Thymus (tissue), 11 donors: ENCODE measurements at regions not wholly inside any gene's neighbourhood (a gene's known extent, or its start where the extent isn't known, plus 50 kb on each side); places are given as distances from the start of the nearest gene placed in this dataset.
"Not testable (repeated sequence)": the region's sequence is repeated elsewhere in the genome, so short reads cannot be mapped to it uniquely, and the experiment has no call there.

ENCODE experiments used
- DNase-seq, 9 donors: peaks; one replicate each; pipeline ENCODE4 v3.0.0-alpha.2; 2013; ENCODE audit warnings: low spot score in 9 of 9, low read depth in 6 of 9, missing footprints in 1 of 9
- H3K27ac ChIP-seq, 2 donors: one replicate each; pipeline ENCODE4 v1.5.1; 2013; ENCODE audit warnings: control low read depth in 1 of 2, low read depth in 1 of 2, low read length in 1 of 2, mild to moderate bottlenecking in 1 of 2, moderate library complexity in 1 of 2
- H3K27me3 ChIP-seq, 2 donors: one replicate each; pipeline ENCODE4 v1.5.1; 2013; ENCODE audit warnings: low read length in 1 of 2; ENCODE audit not compliant: control insufficient read depth in 2 of 2, insufficient read depth in 1 of 2
- H3K36me3 ChIP-seq, 2 donors: one replicate each; pipeline ENCODE4 v1.5.1; 2013; ENCODE audit warnings: low read length in 1 of 2, mild to moderate bottlenecking in 1 of 2, moderate library complexity in 1 of 2; ENCODE audit not compliant: control insufficient read depth in 2 of 2, insufficient read depth in 2 of 2
- H3K4me1 ChIP-seq, 2 donors: one replicate each; pipeline ENCODE4 v1.5.1; 2013; ENCODE audit warnings: low read length in 2 of 2; ENCODE audit not compliant: control insufficient read depth in 2 of 2, insufficient read depth in 2 of 2
- H3K4me3 ChIP-seq, 2 donors: one replicate each; pipeline ENCODE4 v1.5.1; 2013; ENCODE audit warnings: low read length in 2 of 2, control low read depth in 1 of 2, mild to moderate bottlenecking in 1 of 2
- H3K9me3 ChIP-seq, 2 donors: one replicate each; pipeline ENCODE4 v1.5.1; 2013; ENCODE audit warnings: low read length in 1 of 2, mild to moderate bottlenecking in 1 of 2; ENCODE audit not compliant: control insufficient read depth in 2 of 2, insufficient read depth in 1 of 2
- WGBS: extraction: QIAGEN DNeasy Blood & Tissue Kit; methylation state at CpG from one replicate; pipeline ENCODE4 v1.1.7; 2013; 5-methylcytosine and 5-hydroxymethylcytosine counted together
- donor health status: healthy.

GRCh38 chr6:86478316-86478715 lies 459.0 kb upstream of the HTR1E start:
- H3K9me3 ChIP-seq = peaks cover 0 to 13% of the 10 kb centered on the region in 2 donors
- not testable (repeated sequence) for H3K27ac ChIP-seq, H3K36me3 ChIP-seq, H3K27me3 ChIP-seq, H3K4me1 ChIP-seq, H3K4me3 ChIP-seq, DNase-seq
- WGBS = 93% methylated on average over 10 of the region's 10 CpGs

DNA sequence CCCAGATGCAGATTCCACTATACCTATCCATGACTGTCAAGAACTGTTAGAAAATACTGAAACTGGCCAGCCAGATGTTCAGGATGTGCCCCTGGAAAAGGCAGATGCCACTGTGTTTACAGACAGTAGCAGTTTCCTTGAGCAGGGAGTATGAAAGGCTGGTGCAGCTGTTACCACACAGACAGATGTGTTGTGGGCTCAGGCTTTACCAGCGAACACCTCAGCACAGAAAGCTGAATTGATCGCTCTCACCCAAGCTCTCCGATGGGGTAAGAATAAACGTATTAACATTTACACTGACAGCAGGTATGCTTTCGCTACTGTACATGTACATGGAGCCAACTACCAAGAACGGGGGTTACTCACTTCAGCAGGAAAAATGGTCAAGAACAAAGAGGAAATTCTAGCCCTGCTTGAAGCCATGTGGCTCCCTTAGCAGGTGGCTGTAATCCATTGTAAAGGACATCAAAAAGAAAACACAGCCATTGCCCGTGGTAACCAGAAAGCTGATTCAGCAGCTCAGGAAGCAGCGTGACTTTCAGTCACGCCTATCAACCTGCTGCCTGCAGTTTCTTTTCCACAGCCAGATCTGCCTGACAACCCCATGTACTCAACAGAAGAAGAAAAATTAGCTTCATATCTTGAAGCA lies 459.7 kb upstream of the HTR1E start:
- no peak overlapping the region for H3K27ac ChIP-seq
- WGBS = 60% methylated on average over 9 of the region's 9 CpGs
- H3K36me3 ChIP-seq = no peaks in the 10 kb centered on the region
- DNase-seq = no peak
- H3K4me3 ChIP-seq = no peak overlapping the region
- no peaks in the 10 kb centered on the region for H3K27me3 ChIP-seq
- no peaks in the 10 kb centered on the region for H3K4me1 ChIP-seq
- peaks cover 0 to 13% of the 10 kb centered on the region in 2 donors for H3K9me3 ChIP-seq

GRCh38 chr6:86476311-86476710 lies 461.0 kb upstream of the HTR1E start:
- H3K27ac ChIP-seq = no peak overlapping the region
- no peaks in the 10 kb centered on the region for H3K4me1 ChIP-seq
- 87% methylated on average over 4 of the region's 4 CpGs for WGBS
- no peaks in the 10 kb centered on the region for H3K36me3 ChIP-seq
- H3K27me3 ChIP-seq = no peaks in the 10 kb centered on the region
- DNase-seq = no peak
- peaks cover 0 to 13% of the 10 kb centered on the region in 2 donors for H3K9me3 ChIP-seq
- H3K4me3 ChIP-seq = no peak overlapping the region

DNA sequence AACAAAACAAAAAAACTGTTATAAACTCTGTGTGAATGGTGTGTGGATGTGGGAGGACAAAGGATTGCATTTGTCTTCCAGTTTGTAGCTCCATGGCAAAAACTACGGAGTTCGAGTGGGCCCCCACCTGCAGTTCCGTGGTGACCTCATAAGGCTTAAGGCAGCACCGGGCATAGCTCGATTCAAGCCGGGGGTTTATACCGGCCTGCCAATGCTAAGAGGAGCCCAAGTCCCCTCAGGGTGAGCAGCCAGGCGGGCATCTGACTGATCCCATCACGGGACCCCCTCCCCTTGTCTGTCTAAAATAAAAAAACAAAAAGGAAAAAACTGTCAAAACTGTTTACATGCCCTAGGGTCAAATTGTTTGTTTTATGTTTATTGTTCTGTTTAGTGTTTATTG lies 463.2 kb upstream of the HTR1E start:
- H3K27me3 ChIP-seq = no peaks in the 10 kb centered on the region
- no peak overlapping the region for H3K27ac ChIP-seq
- DNase-seq = no peak
- H3K36me3 ChIP-seq = no peaks in the 10 kb centered on the region
- no peak overlapping the region for H3K4me3 ChIP-seq
- peaks cover 0 to 13% of the 10 kb centered on the region in 2 donors for H3K9me3 ChIP-seq
- WGBS = 94% methylated on average over 9 of the region's 9 CpGs
- H3K4me1 ChIP-seq = no peaks in the 10 kb centered on the region

- WGBS = 74% methylated on average over 3 of the region's 3 CpGs
- no peak overlapping the region for H3K4me3 ChIP-seq
- H3K36me3 ChIP-seq = no peaks in the 10 kb centered on the region
- no peak for DNase-seq
- peaks cover 0 to 10% of the 10 kb centered on the region in 2 donors for H3K9me3 ChIP-seq
- no peak overlapping the region for H3K27ac ChIP-seq
- H3K4me1 ChIP-seq = no peaks in the 10 kb centered on the region
- no peaks in the 10 kb centered on the region for H3K27me3 ChIP-seq
Measured at GRCh38 chr6:86471791-86472190, 465.5 kb upstream of the HTR1E start.

DNA sequence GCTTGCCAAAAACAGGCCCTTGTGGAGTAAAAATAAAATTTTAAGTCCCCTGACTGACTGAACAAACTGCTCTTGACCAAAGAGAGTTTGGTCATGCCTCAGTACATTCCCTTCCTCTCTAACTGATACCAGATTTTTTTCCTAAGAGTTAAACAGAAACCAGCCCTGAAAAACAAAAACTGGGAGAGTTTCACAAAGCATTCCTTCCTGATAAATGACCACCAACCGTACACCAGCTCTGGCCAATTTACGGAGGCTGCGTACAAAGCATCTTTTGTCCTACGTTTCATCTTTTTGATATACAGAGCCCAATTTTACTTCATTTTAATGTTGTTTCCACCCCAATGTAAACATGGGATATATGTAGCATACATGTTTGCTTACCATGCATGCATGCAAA lies 477.4 kb upstream of the HTR1E start:
- no peak for DNase-seq
- Histone ChIP-seq H3K27ac (no peak overlapping the region), H3K9me3 (peaks cover 0 to 5% of the 10 kb centered on the region in 2 donors), H3K4me1 (no peaks in the 10 kb centered on the region), H3K27me3 (no peaks in the 10 kb centered on the region), H3K4me3 (no peak overlapping the region), H3K36me3 (no peaks in the 10 kb centered on the region)
- 95% methylated on average over 4 of the region's 4 CpGs for WGBS

DNA sequence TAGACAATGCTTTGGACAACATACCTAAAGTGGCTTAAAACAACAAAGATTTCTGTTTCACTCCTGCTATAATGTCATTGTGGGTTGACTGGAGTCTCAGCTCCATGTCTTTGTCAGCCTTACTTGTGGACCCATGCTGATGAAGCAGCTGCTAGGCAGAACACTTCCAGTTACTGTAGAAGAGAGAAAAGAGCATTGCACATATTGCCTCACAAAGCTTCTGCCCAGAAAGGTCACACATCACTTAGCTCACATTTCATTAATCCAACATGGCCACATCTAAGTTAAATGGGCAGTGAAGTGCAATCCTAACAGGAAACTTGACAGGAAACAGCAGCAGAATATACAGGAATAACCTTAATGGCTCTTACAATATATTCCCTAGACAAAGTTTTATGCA lies 480.5 kb upstream of the HTR1E start:
- Histone ChIP-seq H3K4me3 (no peak overlapping the region), H3K27me3 (no peaks in the 10 kb centered on the region), H3K36me3 (no peaks in the 10 kb centered on the region), H3K4me1 (no peaks in the 10 kb centered on the region), H3K27ac (no peak overlapping the region), H3K9me3 (no peaks in the 10 kb centered on the region)
- DNase-seq = no peak

DNA sequence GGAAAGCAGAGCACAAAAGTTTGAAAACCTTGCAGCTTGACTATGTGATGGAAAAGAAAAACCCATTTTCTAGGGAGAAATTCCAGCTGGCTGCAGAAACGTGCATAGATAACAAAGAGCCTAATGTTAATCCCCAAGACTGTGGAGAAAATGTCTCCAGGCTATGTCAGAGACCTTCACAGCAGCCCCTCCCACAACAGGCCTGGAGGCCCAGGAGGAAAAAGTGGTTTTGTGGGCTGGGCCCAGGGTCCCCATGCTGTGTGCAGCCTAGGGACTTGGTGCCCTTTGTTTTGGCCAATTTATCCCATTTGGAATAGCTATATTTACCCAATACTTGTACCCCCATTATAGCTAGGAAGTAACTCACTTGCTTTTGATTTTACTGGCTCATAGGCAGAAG lies 484.1 kb upstream of the HTR1E start:
- Histone ChIP-seq H3K4me1 (no peaks in the 10 kb centered on the region), H3K4me3 (no peak overlapping the region)
- 77% methylated on average over 1 of the region's 1 CpG for WGBS

GRCh38 chr6:86448398-86448797 lies 488.9 kb upstream of the HTR1E start:
- Histone ChIP-seq H3K9me3 (peaks cover 0 to 7% of the 10 kb centered on the region in 2 donors), H3K4me1 (no peaks in the 10 kb centered on the region), H3K4me3 (no peak overlapping the region), H3K27ac (no peak overlapping the region), H3K27me3 (no peaks in the 10 kb centered on the region), H3K36me3 (no peaks in the 10 kb centered on the region)
- WGBS = 92% methylated on average over 2 of the region's 2 CpGs
- no peak for DNase-seq

More for the DNA sequence above, 484.1 kb upstream of the HTR1E start:
- Histone ChIP-seq H3K27ac (no peak overlapping the region), H3K27me3 (no peaks in the 10 kb centered on the region), H3K36me3 (no peaks in the 10 kb centered on the region), H3K9me3 (no peaks in the 10 kb centered on the region)
- DNase-seq = no peak

GRCh38 chr6:86440608-86441007 lies 496.7 kb upstream of the HTR1E start:
- no peaks in the 10 kb centered on the region for H3K36me3 ChIP-seq
- no peaks in the 10 kb centered on the region for H3K27me3 ChIP-seq
- H3K4me1 ChIP-seq = no peaks in the 10 kb centered on the region
- no peak overlapping the region for H3K4me3 ChIP-seq
- DNase-seq = no peak
- H3K9me3 ChIP-seq = peaks cover 0 to 3% of the 10 kb centered on the region in 2 donors
- no peak overlapping the region for H3K27ac ChIP-seq
